Omental fat pad (tissue), 3 donors: ENCODE measurements at regions not wholly inside any gene's neighbourhood (a gene's known extent, or its start where the extent isn't known, plus 50 kb on each side); places are given as distances from the start of the nearest gene placed in this dataset.
"Not testable (repeated sequence)": the region's sequence is repeated elsewhere in the genome, so short reads cannot be mapped to it uniquely, and the experiment has no call there.

Source experiments
- ATAC-seq: fragments of 150-250 bp; one replicate; pipeline ENCODE4 v1.9.1; 2016; ENCODE audit warnings: mild to moderate bottlenecking, moderate library complexity; ENCODE audit not compliant: low FRiP score
- DNase-seq: peaks from one replicate; pipeline ENCODE4 v3.0.0-alpha.2; 2019; ENCODE audit warnings: low spot score
- CTCF ChIP-seq, 3 donors: fragments of 450-650 bp; IDR thresholded peaks; one replicate each; pipeline ENCODE4 v1.5.1; 2016 to 2017; ENCODE audit warnings: antibody characterized with exemption in 3 of 3, mild to moderate bottlenecking in 3 of 3, moderate library complexity in 2 of 3

- no peak for DNase-seq
- ATAC-seq, result no peak
- TF ChIP-seq CTCF (IDR thresholded peaks at IDR 0.05), result no peak
These were observed 95.5 kb downstream of the SMIM20 start for GRCh38 chr4:26009502-26009901.

- no peak for DNase-seq
- ATAC-seq, result no peak
- TF ChIP-seq CTCF (IDR thresholded peaks at IDR 0.05), result no peak
These were observed 96.3 kb downstream of the SMIM20 start for GRCh38 chr4:26010304-26010703.

- no peak for TF ChIP-seq CTCF (IDR thresholded peaks at IDR 0.05)
- no peak for ATAC-seq
- DNase-seq, result no peak
These were observed 99.6 kb downstream of the SMIM20 start for GRCh38 chr4:26013629-26014028.

- peak; percentile 25 for ATAC-seq
- no peak for TF ChIP-seq CTCF (IDR thresholded peaks at IDR 0.05)
- no peak for DNase-seq
These were observed 101.2 kb downstream of the SMIM20 start for GRCh38 chr4:26015133-26015651.

- no peak for TF ChIP-seq CTCF (IDR thresholded peaks at IDR 0.05)
- no peak for DNase-seq
- ATAC-seq, result no peak
These were observed 101.9 kb downstream of the SMIM20 start for GRCh38 chr4:26015906-26016305.

- ATAC-seq (no peak), DNase-seq (no peak)
- TF ChIP-seq CTCF (IDR thresholded peaks at IDR 0.05), result no peak
These were observed 103.5 kb downstream of the SMIM20 start for GRCh38 chr4:26017531-26017930.

- not testable (repeated sequence) for ATAC-seq, DNase-seq
These were observed 104.1 kb downstream of the SMIM20 start for GRCh38 chr4:26017961-26018700.
